GM23338 (cell line): ENCODE measurements at regions not wholly inside any gene's neighbourhood (a gene's known extent, or its start where the extent isn't known, plus 50 kb on each side); places are given as distances from the start of the nearest gene placed in this dataset.
"Not testable (repeated sequence)": the region's sequence is repeated elsewhere in the genome, so short reads cannot be mapped to it uniquely, and the experiment has no call there.

Experiments
- ATAC-seq: fragments of 200-7000 bp; cut with Tn5 transposase; 3 replicates; pipeline ENCODE4 v1.9.1; 2020
- DNase-seq: peaks from one replicate; pipeline ENCODE4 v3.0.0-alpha.2; 2015; ENCODE audit warnings: low spot score
- H2AFZ ChIP-seq: fragments of 200-600 bp; sonication (generic); 2 replicates; pipeline ENCODE4 v1.8.0; 2016; ENCODE audit warnings: antibody characterized with exemption, mild to moderate bottlenecking, moderate library complexity
- H3F3A ChIP-seq: fragments of 200-600 bp; sonication (generic); replicated peaks from 2 replicates; pipeline ENCODE4 v1.8.0; 2017; ENCODE audit warnings: antibody characterized with exemption, mixed run types, low read depth
- H3K27ac ChIP-seq: fragments of 200-600 bp; sonication (generic); 2 replicates; pipeline ENCODE4 v1.6.1; 2016; ENCODE audit warnings: low read depth
- H3K27me3 ChIP-seq: fragments of 200-600 bp; sonication (generic); 2 replicates; pipeline ENCODE4 v1.8.0; 2016; ENCODE audit warnings: mild to moderate bottlenecking, mixed run types, moderate library complexity; ENCODE audit not compliant: insufficient read depth
- H3K36me3 ChIP-seq: fragments of 200-600 bp; sonication (generic); 2 replicates; pipeline ENCODE4 v1.8.0; 2016; ENCODE audit warnings: mild to moderate bottlenecking; ENCODE audit not compliant: insufficient read depth
- H3K4me1 ChIP-seq: fragments of 200-600 bp; sonication (generic); 2 replicates; pipeline ENCODE4 v1.8.0; 2016; ENCODE audit warnings: mild to moderate bottlenecking, moderate library complexity; ENCODE audit not compliant: insufficient read depth
- H3K4me2 ChIP-seq: fragments of 200-600 bp; sonication (generic); 2 replicates; pipeline ENCODE4 v1.7.1; 2017; ENCODE audit warnings: mixed run types
- H3K4me3 ChIP-seq: fragments of 200-600 bp; sonication (generic); 2 replicates; pipeline ENCODE4 v1.6.1; 2016; ENCODE audit warnings: mixed run types
- H3K79me2 ChIP-seq: fragments of 200-600 bp; sonication (generic); replicated peaks from 2 replicates; pipeline ENCODE4 v1.8.0; 2017; ENCODE audit warnings: mild to moderate bottlenecking; ENCODE audit not compliant: insufficient read depth
- H3K9me2 ChIP-seq: fragments of 200-600 bp; sonication (generic); 2 replicates; pipeline ENCODE4 v1.8.0; 2017; ENCODE audit not compliant: insufficient read depth
- H4K20me1 ChIP-seq: fragments of 200-600 bp; sonication (generic); replicated peaks from 2 replicates; pipeline ENCODE4 v1.8.0; 2017; ENCODE audit warnings: mild to moderate bottlenecking; ENCODE audit not compliant: insufficient read depth
- H3K27ac Mint-ChIP-seq: 2 replicates; pipeline ENCODE4 v1.8.0; 2020; ENCODE audit warnings: inconsistent platforms, mild to moderate bottlenecking, moderate library complexity, mixed read lengths
- H3K27me3 Mint-ChIP-seq: 3 replicates; pipeline ENCODE4 v1.8.0; 2022; ENCODE audit warnings: low read depth, mild to moderate bottlenecking, moderate library complexity, mixed read lengths, inconsistent platforms; ENCODE audit not compliant: insufficient read depth, poor library complexity
- H3K36me3 Mint-ChIP-seq: 3 replicates; pipeline ENCODE4 v1.8.0; 2021; ENCODE audit warnings: low read depth, mild to moderate bottlenecking, inconsistent platforms, moderate library complexity, mixed read lengths
- H3K4me1 Mint-ChIP-seq: 3 replicates; pipeline ENCODE4 v1.8.0; 2020; ENCODE audit warnings: mild to moderate bottlenecking, inconsistent platforms, mixed read lengths
- H3K4me3 Mint-ChIP-seq: 3 replicates; pipeline ENCODE4 v1.8.0; 2021; ENCODE audit warnings: moderate library complexity, mild to moderate bottlenecking, inconsistent platforms, mixed read lengths
- H3K9me3 Mint-ChIP-seq: 3 replicates; pipeline ENCODE4 v1.8.0; 2020; ENCODE audit warnings: moderate library complexity, mild to moderate bottlenecking, inconsistent platforms, mixed read lengths
- CTCF ChIP-seq, 2 experiments: fragments of 200-600 bp in 1 of 2; sonication (generic) in 1 of 2; conservative IDR thresholded peaks; 2 replicates each; pipeline versions ENCODE4 v1.5.1 to v1.6.1; 2016 to 2017; ENCODE audit warnings: antibody characterized with exemption in 2 of 2, low read depth in 2 of 2, mild to moderate bottlenecking in 2 of 2, moderate library complexity in 1 of 2
- ZNF114 ChIP-seq: fragments of 250-450 bp; sonication (Bioruptor Pico); IDR thresholded peaks from 2 replicates; pipeline ENCODE4 v1.5.0; 2020; ENCODE audit warnings: mild to moderate bottlenecking, moderate library complexity
- ZNF331 ChIP-seq: fragments of 250-450 bp; sonication (Bioruptor Pico); IDR thresholded peaks from 2 replicates; pipeline ENCODE4 v1.5.0; 2020; ENCODE audit warnings: low read depth, mild to moderate bottlenecking, moderate library complexity
- ZNF462 ChIP-seq: fragments of 250-450 bp; sonication (Bioruptor Pico); IDR thresholded peaks from 2 replicates; pipeline ENCODE4 v1.5.0; 2020; ENCODE audit warnings: mild to moderate bottlenecking, moderate library complexity

- TF ChIP-seq ZNF114 (CRISPR knock-in tag) (no peak), ZNF331 (no peak)
Observed at GRCh38 chr10:27355918-27356573, 115.4 kb upstream of the ACBD5 start (continued).

DNA sequence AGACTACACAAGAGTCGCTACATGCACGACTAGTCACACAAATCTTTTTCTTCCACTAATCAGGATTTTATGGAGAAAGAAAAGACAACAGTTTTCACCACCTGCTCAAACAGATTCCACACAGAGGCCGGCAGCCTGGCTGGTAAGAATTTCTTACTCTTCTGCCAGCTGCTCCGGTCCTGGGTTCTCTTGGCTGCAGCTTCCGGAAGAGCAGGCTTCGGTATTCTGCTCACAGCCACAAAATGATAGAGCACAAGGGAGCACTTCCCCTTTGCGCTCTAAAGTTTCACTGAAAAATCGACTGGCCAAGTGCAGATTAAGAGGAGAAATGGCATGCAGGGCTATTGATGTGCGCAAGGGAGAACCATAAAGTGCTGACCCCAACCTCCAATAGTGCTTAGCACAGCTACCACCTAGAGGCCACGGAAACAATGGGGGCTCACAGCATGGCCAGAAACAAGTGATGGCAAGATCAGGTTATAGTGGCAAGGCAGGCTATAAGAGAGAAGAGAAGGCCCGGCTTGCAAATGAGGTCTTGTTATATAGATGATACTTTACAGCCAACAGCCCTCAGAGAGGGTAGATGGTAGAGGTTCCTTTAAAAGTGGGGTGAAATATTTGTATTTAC is 114.2 kb upstream of the ACBD5 start:
- H3K4me1 ChIP-seq, H3K27me3 Mint-ChIP-seq, H3K79me2 ChIP-seq, H3K9me2 ChIP-seq, H3F3A ChIP-seq, H3K4me3 Mint-ChIP-seq, H3K36me3 Mint-ChIP-seq, H3K36me3 ChIP-seq, H3K9me3 Mint-ChIP-seq, H4K20me1 ChIP-seq, H3K27me3 ChIP-seq, H3K27ac ChIP-seq, H3K4me3 ChIP-seq: not testable (repeated sequence)
- ATAC-seq, result peak; percentile 87
- Mint-ChIP-seq H3K4me1 (peaks cover 30% of the 10 kb centered on the region), H3K27ac (peak overlapping the region; percentile 55; the same call in 1 of the 2 replicates)
- Histone ChIP-seq H3K4me2 (peak overlapping the region; percentile 43; the same call in 1 of the 2 replicates), H2AFZ (peak overlapping the region; percentile 74; the same call in 1 of the 2 replicates)
- peak in 1 of 2 experiments; percentile 40; a peak in 2 of 4 replicates for TF ChIP-seq CTCF (conservative IDR thresholded peaks at IDR 0.05; ENCODE audit: low read depth in 2 of 2)
- peak; percentile 24 for DNase-seq

- not testable (repeated sequence) for H3K9me2 ChIP-seq, ATAC-seq, H4K20me1 ChIP-seq, H3K36me3 Mint-ChIP-seq, H3F3A ChIP-seq, H3K4me3 Mint-ChIP-seq, H3K27me3 Mint-ChIP-seq, H3K27me3 ChIP-seq, H3K4me2 ChIP-seq, H3K4me3 ChIP-seq, H3K4me1 ChIP-seq, DNase-seq, H3K79me2 ChIP-seq, H3K27ac ChIP-seq, H3K36me3 ChIP-seq, H3K9me3 Mint-ChIP-seq
- H3K4me1 Mint-ChIP-seq, result peaks cover 30% of the 10 kb centered on the region
- peak overlapping the region; percentile 55; the same call in 1 of the 2 replicates for H3K27ac Mint-ChIP-seq
- peak overlapping the region; percentile 74; the same call in 1 of the 2 replicates for H2AFZ ChIP-seq
Observed at GRCh38 chr10:27354100-27354499, 113.5 kb upstream of the ACBD5 start.

DNA sequence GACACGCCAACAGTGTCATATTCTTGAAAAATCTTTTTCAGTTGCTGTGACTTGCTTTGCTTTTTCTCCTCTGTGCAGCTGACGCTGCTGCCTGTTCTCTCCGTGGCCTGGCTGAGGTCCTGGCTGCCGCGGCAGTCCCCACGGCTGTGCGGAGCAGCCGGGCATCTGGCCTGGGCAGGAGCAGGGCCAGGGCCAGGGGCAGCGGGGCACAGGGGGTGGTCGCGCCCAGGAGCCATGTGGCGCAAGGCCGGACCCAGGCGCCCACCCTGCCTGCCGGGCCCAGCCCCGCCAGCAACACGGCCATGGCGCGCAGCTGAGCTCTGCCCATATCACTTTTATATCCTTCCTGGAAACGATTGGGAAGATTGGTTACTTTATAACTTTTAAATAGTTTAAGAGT is 109.4 kb upstream of the ACBD5 start:
- Mint-ChIP-seq H3K9me3 (no peaks in the 10 kb centered on the region), H3K27ac (no peak overlapping the region)
- no peak for TF ChIP-seq ZNF462

More for the DNA sequence above, 109.4 kb upstream of the ACBD5 start:
- H3F3A ChIP-seq, result no peaks in the 10 kb centered on the region
- no peak overlapping the region for H3K4me3 ChIP-seq
- H3K9me2 ChIP-seq, result no peaks in the 10 kb centered on the region
- Mint-ChIP-seq H3K36me3 (no peaks in the 10 kb centered on the region), H3K4me3 (no peak overlapping the region), H3K27me3 (peaks cover 2% of the 10 kb centered on the region), H3K4me1 (peaks cover 52% of the 10 kb centered on the region)
- no peaks in the 10 kb centered on the region for H3K27me3 ChIP-seq
- H2AFZ ChIP-seq, result peak overlapping the region; percentile 78; the same call in 1 of the 2 replicates
- H3K27ac ChIP-seq, result no peak overlapping the region
- no peak; the same call in 2 of the 3 replicates for ATAC-seq
- no peaks in the 10 kb centered on the region for H3K79me2 ChIP-seq
- DNase-seq, result no peak
- H3K4me2 ChIP-seq, result no peak overlapping the region
- no peaks in the 10 kb centered on the region for H3K36me3 ChIP-seq
- H4K20me1 ChIP-seq, result no peaks in the 10 kb centered on the region
- peaks cover 13% of the 10 kb centered on the region for H3K4me1 ChIP-seq
